ENCODE measurements at regions not wholly inside any gene's neighbourhood (a gene's known extent, or its start where the extent isn't known, plus 50 kb on each side); places are given as distances from the start of the nearest gene placed in this dataset.
"Not testable (repeated sequence)": the region's sequence is repeated elsewhere in the genome, so short reads cannot be mapped to it uniquely, and the experiment has no call there.

DNA sequence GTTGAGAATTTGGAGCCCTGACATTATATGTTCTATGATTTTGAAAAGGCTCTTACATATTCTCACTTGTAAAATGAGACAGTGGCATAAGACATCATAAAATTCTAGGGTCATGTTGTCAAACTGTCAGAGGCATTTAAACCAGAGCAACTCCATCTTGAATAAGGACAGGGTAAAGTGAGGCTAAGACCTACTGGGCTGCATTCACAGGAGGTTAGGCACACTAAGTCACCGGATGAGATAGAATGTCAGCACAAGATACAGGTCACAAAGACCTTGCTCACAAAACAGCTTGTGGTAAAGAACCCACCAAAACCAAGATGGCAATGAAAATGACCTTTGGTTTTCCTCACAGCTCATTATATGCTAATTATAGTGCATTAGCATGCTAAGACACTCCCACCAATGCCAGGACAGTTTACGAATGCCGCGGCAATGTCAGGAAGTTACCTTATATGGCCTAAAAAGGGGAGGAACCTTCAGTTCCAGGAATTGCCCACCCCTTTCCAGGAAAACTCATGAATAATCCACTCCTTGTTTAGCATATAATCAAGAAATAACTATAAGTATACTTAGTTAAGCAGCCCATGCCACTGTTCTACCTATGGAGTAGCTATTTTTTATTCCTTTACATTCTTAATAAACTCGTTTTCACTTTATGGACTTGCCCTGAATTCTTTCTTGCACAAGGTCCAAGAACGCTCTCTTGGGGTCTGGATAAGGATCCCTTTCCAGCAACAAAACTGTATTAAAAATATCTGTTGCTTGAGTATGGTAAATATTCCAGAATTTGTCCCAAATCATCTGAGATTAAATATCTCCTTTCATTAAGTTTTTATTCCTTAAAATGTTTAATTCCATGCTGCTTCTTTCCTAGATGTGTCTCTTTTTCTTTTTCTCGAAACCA, 406.4 kb downstream of the METTL4 start:
- H3K36me3 ChIP-seq (ENCODE audit: control insufficient read depth, insufficient read depth, low read length) = no peaks in the 10 kb centered on the region
- TF ChIP-seq, protein P1, sequence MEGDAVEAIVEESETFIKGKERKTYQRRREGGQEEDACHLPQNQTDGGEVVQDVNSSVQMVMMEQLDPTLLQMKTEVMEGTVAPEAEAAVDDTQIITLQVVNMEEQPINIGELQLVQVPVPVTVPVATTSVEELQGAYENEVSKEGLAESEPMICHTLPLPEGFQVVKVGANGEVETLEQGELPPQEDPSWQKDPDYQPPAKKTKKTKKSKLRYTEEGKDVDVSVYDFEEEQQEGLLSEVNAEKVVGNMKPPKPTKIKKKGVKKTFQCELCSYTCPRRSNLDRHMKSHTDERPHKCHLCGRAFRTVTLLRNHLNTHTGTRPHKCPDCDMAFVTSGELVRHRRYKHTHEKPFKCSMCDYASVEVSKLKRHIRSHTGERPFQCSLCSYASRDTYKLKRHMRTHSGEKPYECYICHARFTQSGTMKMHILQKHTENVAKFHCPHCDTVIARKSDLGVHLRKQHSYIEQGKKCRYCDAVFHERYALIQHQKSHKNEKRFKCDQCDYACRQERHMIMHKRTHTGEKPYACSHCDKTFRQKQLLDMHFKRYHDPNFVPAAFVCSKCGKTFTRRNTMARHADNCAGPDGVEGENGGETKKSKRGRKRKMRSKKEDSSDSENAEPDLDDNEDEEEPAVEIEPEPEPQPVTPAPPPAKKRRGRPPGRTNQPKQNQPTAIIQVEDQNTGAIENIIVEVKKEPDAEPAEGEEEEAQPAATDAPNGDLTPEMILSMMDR (IDR thresholded peaks at IDR 0.05; ENCODE audit: insufficient read depth, low read length, severe bottlenecking) = no peak
- no peak for FAIRE-seq
- no peaks in the 10 kb centered on the region for H3K27me3 ChIP-seq (ENCODE audit: control insufficient read depth, insufficient read depth, low read length)
- H3K4me3 ChIP-seq (ENCODE audit: low read depth, low read length) = no peak overlapping the region
- DNase-seq (ENCODE audit: low read depth) = no peak

DNA sequence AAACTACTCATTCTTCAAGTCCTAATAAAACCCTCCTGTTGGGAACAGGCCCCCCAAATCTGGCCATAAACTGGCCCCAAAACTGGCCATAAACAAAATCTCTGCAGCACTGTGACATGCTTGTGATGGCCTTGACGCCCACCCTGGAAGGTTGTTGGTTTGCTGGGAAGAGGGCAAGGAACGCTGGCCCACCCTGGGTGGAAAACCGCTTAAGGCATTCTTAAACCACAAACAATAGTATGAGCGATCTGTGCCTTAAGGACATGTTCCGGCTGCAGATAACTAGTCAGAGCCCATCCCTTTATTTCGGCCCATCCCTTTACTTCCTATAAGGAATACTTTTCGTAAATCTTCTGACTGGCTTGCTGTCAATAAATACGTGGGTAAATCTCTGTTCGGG, 404.4 kb downstream of the METTL4 start:
- DNase-seq (ENCODE audit: low read depth); H3K4me3 ChIP-seq (ENCODE audit: low read depth, low read length); H3K27me3 ChIP-seq (ENCODE audit: control insufficient read depth, insufficient read depth, low read length); FAIRE-seq; H3K36me3 ChIP-seq (ENCODE audit: control insufficient read depth, insufficient read depth, low read length): not testable (repeated sequence)

DNA sequence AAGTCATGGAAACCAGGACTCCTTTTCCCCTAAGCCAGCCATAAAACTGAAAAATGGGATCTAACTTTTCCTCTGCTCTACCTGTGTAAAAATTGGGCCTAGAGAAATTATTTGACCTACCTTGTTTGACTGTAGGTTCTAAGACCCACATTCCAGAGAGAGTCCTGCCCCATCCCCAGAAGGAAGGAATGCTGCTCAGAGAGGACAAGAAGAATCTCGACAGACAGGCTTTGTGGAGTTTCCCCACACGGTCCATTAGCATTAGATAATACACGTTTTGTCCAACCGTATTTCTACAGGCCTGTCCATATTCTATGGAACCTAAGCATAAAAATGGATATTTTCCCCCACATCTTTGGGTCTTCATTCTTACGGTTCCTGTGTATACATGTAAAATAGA, 403.3 kb downstream of the METTL4 start:
- H3K27me3 ChIP-seq (ENCODE audit: control insufficient read depth, insufficient read depth, low read length) = no peaks in the 10 kb centered on the region
- FAIRE-seq = no peak
- TF ChIP-seq, protein P1 (IDR thresholded peaks at IDR 0.05; ENCODE audit: insufficient read depth, low read length, severe bottlenecking) = no peak
- DNase-seq (ENCODE audit: low read depth) = no peak
- no peaks in the 10 kb centered on the region for H3K36me3 ChIP-seq (ENCODE audit: control insufficient read depth, insufficient read depth, low read length)
- no peak overlapping the region for H3K4me3 ChIP-seq (ENCODE audit: low read depth, low read length)

DNA sequence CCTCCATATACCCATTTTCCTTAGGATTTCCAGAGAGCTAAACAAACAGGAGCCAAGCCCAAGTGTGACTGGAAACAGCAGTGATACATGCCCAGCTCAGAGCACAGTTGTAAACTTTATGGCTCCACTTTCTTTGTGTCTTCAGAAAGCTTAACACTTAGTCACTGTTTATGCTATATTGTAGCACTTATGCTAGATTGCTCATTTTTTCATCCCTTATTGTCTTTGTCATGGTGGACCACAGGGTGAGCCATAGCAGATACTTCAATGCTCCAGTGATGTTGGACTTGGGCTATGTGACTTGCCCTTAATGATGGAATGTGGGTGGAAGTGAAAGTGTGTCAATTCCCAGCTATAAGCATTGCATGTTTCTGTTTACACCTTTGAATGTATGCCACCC, 401.6 kb downstream of the METTL4 start:
- Histone ChIP-seq H3K36me3 (ENCODE audit: control insufficient read depth, insufficient read depth, low read length) (no peaks in the 10 kb centered on the region), H3K27me3 (ENCODE audit: control insufficient read depth, insufficient read depth, low read length) (no peaks in the 10 kb centered on the region), H3K4me3 (ENCODE audit: low read depth, low read length) (no peak overlapping the region)
- TF ChIP-seq, protein P1 (IDR thresholded peaks at IDR 0.05; ENCODE audit: insufficient read depth, low read length, severe bottlenecking) = no peak
- no peak for FAIRE-seq
- peak; percentile 12 for DNase-seq (ENCODE audit: low read depth)

DNA sequence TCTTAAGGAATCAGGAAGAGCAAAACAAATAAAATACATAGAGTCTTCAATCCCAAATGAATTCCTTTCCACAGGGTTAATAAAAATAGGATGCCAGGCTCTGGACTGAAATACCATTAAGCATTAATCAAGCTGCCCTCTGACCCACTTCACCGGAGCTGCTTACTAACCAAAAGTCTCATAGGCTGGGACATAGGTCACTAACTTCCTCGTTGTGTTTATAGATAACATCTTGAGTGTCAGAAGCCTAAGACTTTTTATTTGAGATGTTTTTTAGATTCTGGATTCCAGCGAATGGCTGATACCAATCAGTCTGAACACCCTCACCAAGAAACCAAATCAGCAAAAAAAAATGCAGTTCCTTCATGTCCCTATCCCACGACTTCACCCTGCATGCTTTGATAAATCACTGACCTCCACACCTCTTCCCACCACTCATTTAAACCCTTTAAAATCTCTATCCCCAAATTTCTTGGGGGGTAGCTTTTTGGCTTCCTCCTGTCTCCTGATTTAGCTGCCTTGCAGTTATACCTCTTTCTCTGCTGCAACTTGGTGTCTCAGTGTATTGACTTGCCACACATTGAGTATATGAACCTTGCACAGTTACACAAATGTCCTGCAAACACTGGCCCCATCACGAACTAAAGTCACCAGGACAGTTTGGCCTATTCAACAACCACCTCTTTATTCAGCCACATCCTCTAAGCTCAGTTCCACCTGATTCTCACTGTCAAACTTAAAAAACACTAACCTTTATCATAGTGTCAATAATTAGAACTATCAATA, 399.3 kb downstream of the METTL4 start:
- no peak overlapping the region for H3K4me3 ChIP-seq (ENCODE audit: low read depth, low read length)
- DNase-seq (ENCODE audit: low read depth) = no peak
- no peaks in the 10 kb centered on the region for H3K27me3 ChIP-seq (ENCODE audit: control insufficient read depth, insufficient read depth, low read length)
- FAIRE-seq = no peak
- TF ChIP-seq, protein P1 (IDR thresholded peaks at IDR 0.05; ENCODE audit: insufficient read depth, low read length, severe bottlenecking) = no peak
- no peaks in the 10 kb centered on the region for H3K36me3 ChIP-seq (ENCODE audit: control insufficient read depth, insufficient read depth, low read length)

DNA sequence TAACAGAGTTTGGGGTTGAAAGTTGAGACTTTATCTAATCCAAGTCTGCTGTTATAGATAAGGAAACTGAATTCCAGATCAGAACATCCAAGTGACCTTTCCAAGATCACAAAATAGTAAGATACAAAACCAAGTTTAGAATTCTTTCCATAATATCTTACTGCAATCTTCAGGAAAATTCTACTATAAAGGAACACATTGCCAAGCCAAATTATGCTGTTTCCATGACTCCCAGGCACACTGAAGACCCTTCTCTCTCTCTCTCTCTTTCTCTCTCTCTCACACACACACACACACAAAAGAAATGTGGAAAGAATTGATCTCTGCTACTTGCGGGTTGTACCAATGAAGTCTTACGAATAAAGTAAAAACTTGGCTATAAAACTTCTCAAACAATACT, 398.4 kb downstream of the METTL4 start:
- no peak overlapping the region for H3K4me3 ChIP-seq (ENCODE audit: low read depth, low read length)
- DNase-seq (ENCODE audit: low read depth) (no peak), FAIRE-seq (no peak)
- no peaks in the 10 kb centered on the region for H3K36me3 ChIP-seq (ENCODE audit: control insufficient read depth, insufficient read depth, low read length)
- TF ChIP-seq, protein P1 (IDR thresholded peaks at IDR 0.05; ENCODE audit: insufficient read depth, low read length, severe bottlenecking) = no peak
- no peaks in the 10 kb centered on the region for H3K27me3 ChIP-seq (ENCODE audit: control insufficient read depth, insufficient read depth, low read length)

Measured in bronchial epithelial cell (primary cell).